ENCODE measurements at regions not wholly inside any gene's neighbourhood (a gene's known extent, or its start where the extent isn't known, plus 50 kb on each side); places are given as distances from the start of the nearest gene placed in this dataset.

DNA sequence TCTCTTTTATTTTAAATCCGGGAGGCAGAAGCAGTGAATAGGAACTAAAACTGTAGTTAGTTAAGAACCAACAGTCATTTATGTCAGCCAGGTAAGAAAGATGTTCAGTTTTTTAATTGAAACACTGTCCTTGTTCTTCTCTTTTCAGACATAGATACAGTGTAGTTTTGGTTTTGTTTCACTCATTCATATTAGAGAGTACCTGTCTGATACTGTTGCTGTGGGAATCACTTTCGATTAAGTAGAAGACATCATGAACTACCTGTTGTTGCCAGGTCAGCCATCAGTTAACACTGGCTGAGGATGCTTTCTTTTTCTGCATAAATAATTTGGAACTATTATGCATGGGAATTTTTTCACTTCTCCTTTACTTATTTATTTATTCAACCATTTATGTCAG lies 700.4 kb downstream of the OTOL1 start:
- Histone ChIP-seq H3K27me3 (ENCODE audit: control insufficient read depth, insufficient read depth, low read length) (no peaks in the 10 kb centered on the region), H3K4me1 (ENCODE audit: control insufficient read depth, insufficient read depth, low read length) (no peaks in the 10 kb centered on the region), H3K9me3 (ENCODE audit: control insufficient read depth, low read depth, low read length) (no peaks in the 10 kb centered on the region), H3K36me3 (ENCODE audit: control insufficient read depth, insufficient read depth, low read length) (no peaks in the 10 kb centered on the region), H3K4me3 (ENCODE audit: low read length) (no peak overlapping the region), H3K27ac (ENCODE audit: low read length) (no peak overlapping the region)
- WGBS (ENCODE audit: insufficient coverage, low lambda C conversion rate), result 80% methylated on average over 1 of the region's 2 CpGs
- no peak for DNase-seq

DNA sequence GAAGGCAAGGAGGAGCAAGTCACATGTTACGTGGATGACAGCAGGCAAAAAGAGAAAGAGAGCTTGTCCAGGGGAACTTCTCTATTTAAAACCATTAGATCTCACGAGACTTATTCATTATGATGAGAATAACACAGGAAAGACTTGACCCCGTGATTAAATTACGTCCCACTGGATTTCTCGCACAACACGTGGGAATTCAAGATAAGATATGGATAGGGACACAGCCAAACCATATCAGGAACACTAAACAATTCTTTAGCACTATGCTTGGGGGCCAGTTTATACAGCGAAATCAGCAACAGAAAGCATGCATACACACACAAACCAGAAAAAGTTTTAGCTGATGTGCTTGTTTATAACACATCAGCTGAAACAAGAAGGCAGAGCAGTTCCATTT lies 704.2 kb downstream of the OTOL1 start:
- H3K4me1 ChIP-seq (ENCODE audit: control insufficient read depth, insufficient read depth, low read length), result no peaks in the 10 kb centered on the region
- WGBS (ENCODE audit: insufficient coverage, low lambda C conversion rate), result 100% methylated on average over 1 of the region's 7 CpGs
- DNase-seq, result no peak
- H3K27ac ChIP-seq (ENCODE audit: low read length), result no peak overlapping the region
- no peaks in the 10 kb centered on the region for H3K27me3 ChIP-seq (ENCODE audit: control insufficient read depth, insufficient read depth, low read length)
- H3K4me3 ChIP-seq (ENCODE audit: low read length), result no peak overlapping the region
- no peaks in the 10 kb centered on the region for H3K9me3 ChIP-seq (ENCODE audit: control insufficient read depth, low read depth, low read length)
- no peaks in the 10 kb centered on the region for H3K36me3 ChIP-seq (ENCODE audit: control insufficient read depth, insufficient read depth, low read length)

GRCh38 chr3:162206648-162207047 lies 710.0 kb downstream of the OTOL1 start:
- Histone ChIP-seq H3K36me3 (ENCODE audit: control insufficient read depth, insufficient read depth, low read length) (no peaks in the 10 kb centered on the region), H3K4me1 (ENCODE audit: control insufficient read depth, insufficient read depth, low read length) (no peaks in the 10 kb centered on the region), H3K27me3 (ENCODE audit: control insufficient read depth, insufficient read depth, low read length) (no peaks in the 10 kb centered on the region), H3K27ac (ENCODE audit: low read length) (no peak overlapping the region), H3K4me3 (ENCODE audit: low read length) (no peak overlapping the region), H3K9me3 (ENCODE audit: control insufficient read depth, low read depth, low read length) (no peaks in the 10 kb centered on the region)
- no peak for DNase-seq
- no CpG with 5 or more reads among the region's 1 CpG for WGBS (ENCODE audit: insufficient coverage, low lambda C conversion rate)

DNA sequence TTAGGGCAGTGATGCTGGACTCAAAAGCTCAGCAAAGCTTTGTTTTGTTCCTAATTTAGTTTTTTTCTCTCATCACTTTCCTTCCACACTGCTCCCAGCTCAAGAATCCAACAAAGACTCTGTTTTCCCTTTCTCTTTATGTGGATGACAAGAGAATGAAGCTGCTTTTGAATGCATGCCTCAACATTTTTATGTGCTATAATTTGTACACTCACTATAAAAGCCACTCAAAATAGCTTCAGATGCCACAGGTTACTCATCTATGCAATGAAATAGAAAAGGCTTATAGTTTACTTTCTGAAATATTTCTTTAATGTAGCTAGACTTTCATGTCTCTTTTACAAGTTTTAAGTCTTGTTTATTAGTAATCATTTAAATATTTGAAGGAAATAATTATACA lies 714.9 kb downstream of the OTOL1 start:
- H3K27ac ChIP-seq (ENCODE audit: low read length), result no peak overlapping the region
- no peaks in the 10 kb centered on the region for H3K27me3 ChIP-seq (ENCODE audit: control insufficient read depth, insufficient read depth, low read length)
- H3K4me1 ChIP-seq (ENCODE audit: control insufficient read depth, insufficient read depth, low read length), result no peaks in the 10 kb centered on the region
- no peak for DNase-seq
- H3K9me3 ChIP-seq (ENCODE audit: control insufficient read depth, low read depth, low read length), result no peaks in the 10 kb centered on the region
- H3K4me3 ChIP-seq (ENCODE audit: low read length), result no peak overlapping the region
- no peaks in the 10 kb centered on the region for H3K36me3 ChIP-seq (ENCODE audit: control insufficient read depth, insufficient read depth, low read length)

- H3K27me3 ChIP-seq (ENCODE audit: control insufficient read depth, insufficient read depth, low read length), result no peaks in the 10 kb centered on the region
- H3K4me3 ChIP-seq (ENCODE audit: low read length), result no peak overlapping the region
- DNase-seq, result no peak
- no peak overlapping the region for H3K27ac ChIP-seq (ENCODE audit: low read length)
- no peaks in the 10 kb centered on the region for H3K9me3 ChIP-seq (ENCODE audit: control insufficient read depth, low read depth, low read length)
- 75% methylated on average over 1 of the region's 2 CpGs for WGBS (ENCODE audit: insufficient coverage, low lambda C conversion rate)
- no peaks in the 10 kb centered on the region for H3K36me3 ChIP-seq (ENCODE audit: control insufficient read depth, insufficient read depth, low read length)
- H3K4me1 ChIP-seq (ENCODE audit: control insufficient read depth, insufficient read depth, low read length), result no peaks in the 10 kb centered on the region
Observed at GRCh38 chr3:162213196-162213595, 716.6 kb downstream of the OTOL1 start.

GRCh38 chr3:162213956-162214355 lies 717.3 kb downstream of the OTOL1 start:
- Histone ChIP-seq H3K27me3 (ENCODE audit: control insufficient read depth, insufficient read depth, low read length) (no peaks in the 10 kb centered on the region), H3K27ac (ENCODE audit: low read length) (no peak overlapping the region), H3K36me3 (ENCODE audit: control insufficient read depth, insufficient read depth, low read length) (no peaks in the 10 kb centered on the region), H3K9me3 (ENCODE audit: control insufficient read depth, low read depth, low read length) (no peaks in the 10 kb centered on the region), H3K4me3 (ENCODE audit: low read length) (no peak overlapping the region), H3K4me1 (ENCODE audit: control insufficient read depth, insufficient read depth, low read length) (no peaks in the 10 kb centered on the region)
- WGBS (ENCODE audit: insufficient coverage, low lambda C conversion rate), result 93% methylated on average over 2 of the region's 3 CpGs
- no peak for DNase-seq

DNA sequence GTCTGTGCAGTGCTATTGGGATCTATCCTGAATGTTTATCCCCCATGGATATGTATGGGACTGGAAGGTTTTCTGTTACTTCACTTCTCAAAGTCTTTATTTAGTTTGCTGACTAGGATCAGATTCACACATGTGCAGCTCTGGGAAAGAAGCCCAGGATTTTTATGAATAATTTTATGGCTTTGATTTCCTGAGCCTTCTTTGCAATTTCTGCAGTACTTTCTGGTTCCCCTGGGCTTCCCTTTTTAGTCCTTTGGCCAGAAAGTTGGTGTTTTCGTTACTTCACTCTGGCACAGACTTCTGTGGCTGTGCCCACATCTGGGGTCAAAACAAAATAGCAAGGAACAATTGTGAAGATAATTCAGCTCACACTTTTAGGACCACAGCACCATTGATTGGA lies 721.0 kb downstream of the OTOL1 start:
- Histone ChIP-seq H3K4me1 (ENCODE audit: control insufficient read depth, insufficient read depth, low read length) (no peaks in the 10 kb centered on the region), H3K27ac (ENCODE audit: low read length) (no peak overlapping the region), H3K36me3 (ENCODE audit: control insufficient read depth, insufficient read depth, low read length) (no peaks in the 10 kb centered on the region), H3K4me3 (ENCODE audit: low read length) (no peak overlapping the region), H3K9me3 (ENCODE audit: control insufficient read depth, low read depth, low read length) (no peaks in the 10 kb centered on the region), H3K27me3 (ENCODE audit: control insufficient read depth, insufficient read depth, low read length) (no peaks in the 10 kb centered on the region)
- no CpG with 5 or more reads among the region's 1 CpG for WGBS (ENCODE audit: insufficient coverage, low lambda C conversion rate)
- DNase-seq, result no peak

DNA sequence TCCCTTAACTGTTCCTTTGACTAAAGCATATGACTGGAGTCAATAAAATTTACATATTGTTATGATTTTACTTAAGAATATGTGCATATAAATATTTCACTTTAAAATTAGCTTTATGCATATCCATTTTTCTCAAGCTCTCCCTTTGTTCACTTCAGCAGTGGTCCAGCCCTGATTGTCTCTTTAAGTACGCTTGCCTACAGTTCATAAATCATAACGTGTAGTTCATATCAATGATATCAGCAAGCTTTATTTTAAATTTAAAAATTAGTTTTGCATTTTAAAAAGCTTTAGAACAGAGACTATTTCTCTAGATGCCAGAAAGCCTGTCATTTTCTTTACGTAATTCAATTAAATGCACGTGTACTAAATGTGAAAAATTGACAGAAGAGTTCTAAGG lies 721.9 kb downstream of the OTOL1 start:
- WGBS (ENCODE audit: insufficient coverage, low lambda C conversion rate), result 100% methylated on average over 3 of the region's 4 CpGs
- DNase-seq, result no peak
- Histone ChIP-seq H3K4me1 (ENCODE audit: control insufficient read depth, insufficient read depth, low read length) (no peaks in the 10 kb centered on the region), H3K27ac (ENCODE audit: low read length) (no peak overlapping the region), H3K36me3 (ENCODE audit: control insufficient read depth, insufficient read depth, low read length) (no peaks in the 10 kb centered on the region), H3K27me3 (ENCODE audit: control insufficient read depth, insufficient read depth, low read length) (no peaks in the 10 kb centered on the region), H3K4me3 (ENCODE audit: low read length) (no peak overlapping the region), H3K9me3 (ENCODE audit: control insufficient read depth, low read depth, low read length) (no peaks in the 10 kb centered on the region)

DNA sequence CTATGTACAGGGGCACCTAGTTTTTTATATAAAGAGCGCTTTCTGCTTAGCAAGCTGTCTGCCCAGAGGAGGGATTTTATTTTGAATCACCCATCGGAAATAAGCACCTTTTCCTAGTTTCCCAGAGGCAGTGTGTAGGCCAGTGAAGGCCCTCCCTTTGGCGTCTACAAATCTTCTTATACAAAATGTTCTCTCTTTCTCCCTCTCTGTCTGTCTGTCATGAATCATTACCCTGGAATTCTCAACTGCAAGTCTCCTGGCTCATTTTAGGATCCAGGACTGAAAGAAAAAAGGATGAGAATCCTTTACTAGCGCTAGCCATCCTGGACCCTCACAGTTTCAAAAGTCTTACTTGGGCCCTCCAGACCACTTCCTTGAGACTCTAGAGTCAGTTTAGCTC lies 728.1 kb downstream of the OTOL1 start:
- H3K27ac ChIP-seq (ENCODE audit: low read length), result no peak overlapping the region
- no peaks in the 10 kb centered on the region for H3K36me3 ChIP-seq (ENCODE audit: control insufficient read depth, insufficient read depth, low read length)
- no peak for DNase-seq
- no peaks in the 10 kb centered on the region for H3K4me1 ChIP-seq (ENCODE audit: control insufficient read depth, insufficient read depth, low read length)
- no peaks in the 10 kb centered on the region for H3K27me3 ChIP-seq (ENCODE audit: control insufficient read depth, insufficient read depth, low read length)
- H3K9me3 ChIP-seq (ENCODE audit: control insufficient read depth, low read depth, low read length), result no peaks in the 10 kb centered on the region
- WGBS (ENCODE audit: insufficient coverage, low lambda C conversion rate), result 100% methylated on average over 1 of the region's 4 CpGs
- H3K4me3 ChIP-seq (ENCODE audit: low read length), result no peak overlapping the region

- H3K27ac ChIP-seq (ENCODE audit: low read length), result no peak overlapping the region
- 96% methylated on average over 3 of the region's 5 CpGs for WGBS (ENCODE audit: insufficient coverage, low lambda C conversion rate)
- H3K4me3 ChIP-seq (ENCODE audit: low read length), result no peak overlapping the region
- no peaks in the 10 kb centered on the region for H3K36me3 ChIP-seq (ENCODE audit: control insufficient read depth, insufficient read depth, low read length)
- H3K4me1 ChIP-seq (ENCODE audit: control insufficient read depth, insufficient read depth, low read length), result no peaks in the 10 kb centered on the region
- no peaks in the 10 kb centered on the region for H3K27me3 ChIP-seq (ENCODE audit: control insufficient read depth, insufficient read depth, low read length)
- no peak for DNase-seq
- H3K9me3 ChIP-seq (ENCODE audit: control insufficient read depth, low read depth, low read length), result no peaks in the 10 kb centered on the region
Observed at GRCh38 chr3:162236949-162237348, 740.3 kb downstream of the OTOL1 start.

DNA sequence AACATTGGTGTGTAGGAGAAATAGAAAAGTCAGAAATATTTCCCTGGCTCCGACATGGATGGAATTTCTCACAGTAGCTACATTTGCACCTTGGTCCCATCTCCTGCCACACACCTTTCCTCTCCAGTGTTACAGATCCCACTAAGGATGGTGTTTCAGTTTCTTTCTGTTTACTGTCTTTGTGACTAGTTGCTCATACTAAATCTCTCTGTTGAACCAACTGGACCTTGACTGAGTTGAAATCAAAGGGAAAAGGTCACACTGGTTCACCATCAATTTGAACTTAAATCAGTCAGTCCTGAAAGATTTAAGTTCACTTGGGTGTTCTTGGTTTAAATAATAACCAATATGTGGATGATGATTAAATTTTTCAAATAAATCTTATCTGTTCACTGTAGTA lies 754.2 kb downstream of the OTOL1 start:
- H3K27me3 ChIP-seq (ENCODE audit: control insufficient read depth, insufficient read depth, low read length), result no peaks in the 10 kb centered on the region
- H3K4me1 ChIP-seq (ENCODE audit: control insufficient read depth, insufficient read depth, low read length), result no peaks in the 10 kb centered on the region
- no peaks in the 10 kb centered on the region for H3K9me3 ChIP-seq (ENCODE audit: control insufficient read depth, low read depth, low read length)
- no peaks in the 10 kb centered on the region for H3K36me3 ChIP-seq (ENCODE audit: control insufficient read depth, insufficient read depth, low read length)
- H3K4me3 ChIP-seq (ENCODE audit: low read length), result no peak overlapping the region
- WGBS (ENCODE audit: insufficient coverage, low lambda C conversion rate), result 60% methylated on average over 1 of the region's 1 CpG
- peak in 1 of 2 donors; percentile 1 for DNase-seq
- no peak overlapping the region for H3K27ac ChIP-seq (ENCODE audit: low read length)
